ENCODE measurements at regions not wholly inside any gene's neighbourhood (a gene's known extent, or its start where the extent isn't known, plus 50 kb on each side); places are given as distances from the start of the nearest gene placed in this dataset.
A peak's percentile ranks its signal among the peaks of the same experiment; 100 is the strongest.

GRCh38 chr13:74218291-74218690 lies 84.1 kb upstream of the KLF12 start:
- DNase-seq = no peak

GRCh38 chr13:74217811-74218210 lies 83.6 kb upstream of the KLF12 start:
- no peak for DNase-seq

- DNase-seq = no peak
Observed at GRCh38 chr13:74215420-74215819, 81.2 kb upstream of the KLF12 start.

GRCh38 chr13:74214321-74214720 lies 80.1 kb upstream of the KLF12 start:
- DNase-seq = no peak

GRCh38 chr13:74210693-74211393 lies 76.6 kb upstream of the KLF12 start:
- no peak for DNase-seq

- DNase-seq = no peak
Observed at GRCh38 chr13:74206855-74207254, 72.7 kb upstream of the KLF12 start.

- no peak for DNase-seq
Observed at GRCh38 chr13:74206061-74206561, 71.9 kb upstream of the KLF12 start.

GRCh38 chr13:74205313-74205690 lies 71.1 kb upstream of the KLF12 start:
- DNase-seq = no peak

- DNase-seq = no peak
Observed at GRCh38 chr13:74204602-74205312, 70.6 kb upstream of the KLF12 start.

GRCh38 chr13:74203576-74203975 lies 69.4 kb upstream of the KLF12 start:
- no peak for DNase-seq

GRCh38 chr13:74202129-74202813 lies 68.1 kb upstream of the KLF12 start:
- no peak for DNase-seq

GRCh38 chr13:74201530-74201929 lies 67.3 kb upstream of the KLF12 start:
- no peak for DNase-seq

- DNase-seq = no peak
Observed at GRCh38 chr13:74200081-74200480, 65.9 kb upstream of the KLF12 start.

- DNase-seq = no peak
Observed at GRCh38 chr13:74197677-74198429, 63.6 kb upstream of the KLF12 start.

- DNase-seq = no peak
Observed at GRCh38 chr13:74194846-74195245, 60.6 kb upstream of the KLF12 start.

GRCh38 chr13:74193391-74193790 lies 59.2 kb upstream of the KLF12 start:
- no peak for DNase-seq

- peak in 1 of 5 experiments; percentile 17 for DNase-seq
Observed at GRCh38 chr13:74191410-74191809, 57.2 kb upstream of the KLF12 start.

GRCh38 chr13:74190999-74191398 lies 56.8 kb upstream of the KLF12 start:
- DNase-seq = peak in 1 of 5 experiments; percentile 45

GRCh38 chr13:74187564-74187963 lies 53.4 kb upstream of the KLF12 start:
- DNase-seq = no peak

- no peak for DNase-seq
Observed at GRCh38 chr13:74184283-74184682, 50.1 kb upstream of the KLF12 start.
